ENCODE measurements at regions not wholly inside any gene's neighbourhood (a gene's known extent, or its start where the extent isn't known, plus 50 kb on each side); places are given as distances from the start of the nearest gene placed in this dataset.

DNA sequence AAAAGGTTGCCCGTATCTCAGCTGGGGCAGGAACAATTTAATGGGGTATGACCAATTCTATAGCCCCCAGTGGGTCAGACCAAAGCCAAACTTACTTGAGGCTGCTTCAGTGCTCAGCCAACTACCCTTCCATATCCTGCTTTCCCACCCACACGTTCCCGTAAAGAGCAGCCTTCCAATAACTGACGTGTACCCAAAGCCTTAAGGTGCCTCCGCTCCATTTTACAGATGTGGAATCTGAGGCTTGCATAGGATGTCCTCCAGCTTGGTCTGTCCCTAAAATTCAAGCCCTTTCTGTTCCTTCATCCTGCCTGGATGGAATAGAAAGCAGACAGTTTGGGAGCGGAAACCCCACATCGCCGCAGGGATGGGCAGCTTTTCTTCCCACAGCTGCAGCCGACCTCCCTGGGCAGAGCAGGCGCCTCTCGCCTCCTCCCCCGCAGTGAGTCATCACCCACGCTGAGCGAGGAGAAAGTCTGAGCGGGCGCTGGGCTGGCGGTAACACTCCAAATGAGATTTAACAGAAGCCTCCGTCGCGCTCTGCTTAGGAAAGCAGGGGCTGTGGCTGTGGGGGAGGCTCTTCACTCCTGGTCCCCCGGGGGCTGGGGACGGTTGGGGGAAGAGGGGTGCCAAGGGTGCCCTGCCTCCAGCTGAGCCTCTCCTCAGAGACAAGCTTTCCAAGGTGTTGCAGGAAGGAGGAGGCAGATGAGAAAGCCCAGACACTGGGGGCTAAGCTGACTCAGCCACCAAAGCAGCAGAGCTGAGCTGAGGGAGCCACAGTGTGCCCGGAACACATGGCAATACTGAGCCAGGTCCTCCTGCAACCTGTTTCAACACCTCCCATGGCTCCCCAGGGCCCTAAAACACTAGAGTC lies 57.8 kb upstream of the HRH1 start:
- no peak overlapping the region for H3K4me3 ChIP-seq (ENCODE audit: control extremely low read depth in 1 of 5, extremely low read depth in 1 of 5, insufficient read depth in 1 of 5, low read depth in 2 of 5, low read length in 4 of 5)
- TF ChIP-seq, protein P1, sequence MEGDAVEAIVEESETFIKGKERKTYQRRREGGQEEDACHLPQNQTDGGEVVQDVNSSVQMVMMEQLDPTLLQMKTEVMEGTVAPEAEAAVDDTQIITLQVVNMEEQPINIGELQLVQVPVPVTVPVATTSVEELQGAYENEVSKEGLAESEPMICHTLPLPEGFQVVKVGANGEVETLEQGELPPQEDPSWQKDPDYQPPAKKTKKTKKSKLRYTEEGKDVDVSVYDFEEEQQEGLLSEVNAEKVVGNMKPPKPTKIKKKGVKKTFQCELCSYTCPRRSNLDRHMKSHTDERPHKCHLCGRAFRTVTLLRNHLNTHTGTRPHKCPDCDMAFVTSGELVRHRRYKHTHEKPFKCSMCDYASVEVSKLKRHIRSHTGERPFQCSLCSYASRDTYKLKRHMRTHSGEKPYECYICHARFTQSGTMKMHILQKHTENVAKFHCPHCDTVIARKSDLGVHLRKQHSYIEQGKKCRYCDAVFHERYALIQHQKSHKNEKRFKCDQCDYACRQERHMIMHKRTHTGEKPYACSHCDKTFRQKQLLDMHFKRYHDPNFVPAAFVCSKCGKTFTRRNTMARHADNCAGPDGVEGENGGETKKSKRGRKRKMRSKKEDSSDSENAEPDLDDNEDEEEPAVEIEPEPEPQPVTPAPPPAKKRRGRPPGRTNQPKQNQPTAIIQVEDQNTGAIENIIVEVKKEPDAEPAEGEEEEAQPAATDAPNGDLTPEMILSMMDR (IDR thresholded peaks at IDR 0.05): no peak
- TF ChIP-seq EZH2 (IDR thresholded peaks at IDR 0.05; ENCODE audit: borderline replicate concordance, insufficient read depth, low read depth, low read length, poor library complexity, severe bottlenecking): no peak
- H3K36me3 ChIP-seq (replicated peaks in 1 of 2; ENCODE audit: control extremely low read depth in 1 of 2, control insufficient read depth in 1 of 2, extremely low read depth in 1 of 2, insufficient read depth in 2 of 2, low read length in 1 of 2): no peaks in the 10 kb centered on the region
- peaks cover 5% of the 10 kb centered on the region in 2 donors for H3K4me1 ChIP-seq (ENCODE audit: control insufficient read depth in 2 of 2, insufficient read depth in 2 of 2, low read length in 2 of 2)
- no peaks in the 10 kb centered on the region for H3K9me3 Mint-ChIP-seq (ENCODE audit: insufficient read depth)
- POLR2A ChIA-PET: no interaction called here
- peak overlapping the region; percentile 51 for H2AFZ ChIP-seq (ENCODE audit: insufficient read depth, low read depth, low read length, poor library complexity, severe bottlenecking)
- peaks cover 0 to 6% (median 0%) of the 10 kb centered on the region in 4 experiments for H3K27me3 ChIP-seq (replicated peaks in 1 of 4; ENCODE audit: control extremely low read depth in 1 of 4, control insufficient read depth in 3 of 4, insufficient read depth in 4 of 4, low read length in 3 of 4)
- CTCF ChIA-PET: no interaction called here
- DNase-seq: no peak
- H3K79me2 ChIP-seq (ENCODE audit: control insufficient read depth, insufficient read depth, low read length): no peaks in the 10 kb centered on the region
- no peak overlapping the region for H3K9ac ChIP-seq (ENCODE audit: low read length)
- peaks cover 7% of the 10 kb centered on the region for H3K27me3 Mint-ChIP-seq
- peak; percentile 33 for ATAC-seq (ENCODE audit: low read depth)
- WGBS (ENCODE audit: insufficient coverage): 16% methylated on average over 16 of the region's 23 CpGs
- intact Hi-C loops (cut with micrococcal nuclease): no loop called here
- peaks cover 0 to 7% (median 0%) of the 10 kb centered on the region in 3 donors for H3K9me3 ChIP-seq (ENCODE audit: control extremely low read depth in 1 of 3, control insufficient read depth in 2 of 3, insufficient read depth in 1 of 3, low read length in 2 of 3)
- H4K20me1 ChIP-seq (ENCODE audit: control insufficient read depth, insufficient read depth, low read length, poor library complexity, severe bottlenecking): no peaks in the 10 kb centered on the region
- H3K4me1 Mint-ChIP-seq: peaks cover 6% of the 10 kb centered on the region
- H3K4me2 ChIP-seq (replicated peaks; ENCODE audit: low read depth, low read length, poor library complexity, severe bottlenecking): peak overlapping the region; percentile 38
- no peak overlapping the region for H3K27ac ChIP-seq (ENCODE audit: low read length in 2 of 2)
- H3K4me3 Mint-ChIP-seq: no peak overlapping the region
- H3K27ac Mint-ChIP-seq: no peak overlapping the region

DNA sequence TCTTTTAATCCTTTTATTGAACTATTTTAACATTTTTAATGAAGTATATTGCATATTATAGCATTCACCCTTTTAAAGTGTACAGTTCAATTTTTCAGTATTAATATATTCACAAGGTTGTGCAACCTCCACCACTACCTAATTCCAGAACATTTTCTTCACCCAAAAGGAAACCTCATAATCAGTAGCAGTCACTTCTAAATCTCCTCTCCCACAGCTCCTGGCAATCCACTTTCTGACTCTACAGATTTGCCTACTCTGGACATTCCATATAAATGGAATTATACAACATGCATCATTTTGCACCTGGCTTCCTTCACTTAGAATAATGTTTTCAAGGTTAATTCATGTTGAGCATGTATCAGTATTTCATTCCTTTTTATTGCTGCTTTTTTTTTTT lies 55.0 kb upstream of the HRH1 start:
- ChIA-PET POLR2A (no interaction called here), CTCF (no interaction called here)
- Histone ChIP-seq H3K4me2 (replicated peaks; ENCODE audit: low read depth, low read length, poor library complexity, severe bottlenecking) (no peak overlapping the region), H3K9ac (ENCODE audit: low read length) (no peak overlapping the region), H2AFZ (ENCODE audit: insufficient read depth, low read depth, low read length, poor library complexity, severe bottlenecking) (no peak overlapping the region), H3K27ac (ENCODE audit: low read length in 2 of 2) (no peak overlapping the region), H3K36me3 (replicated peaks in 1 of 2; ENCODE audit: control extremely low read depth in 1 of 2, control insufficient read depth in 1 of 2, extremely low read depth in 1 of 2, insufficient read depth in 2 of 2, low read length in 1 of 2) (no peaks in the 10 kb centered on the region), H3K4me3 (ENCODE audit: control extremely low read depth in 1 of 5, extremely low read depth in 1 of 5, insufficient read depth in 1 of 5, low read depth in 2 of 5, low read length in 4 of 5) (no peak overlapping the region), H3K4me1 (ENCODE audit: control insufficient read depth in 2 of 2, insufficient read depth in 2 of 2, low read length in 2 of 2) (peaks cover 5% of the 10 kb centered on the region in 2 donors), H3K79me2 (ENCODE audit: control insufficient read depth, insufficient read depth, low read length) (no peaks in the 10 kb centered on the region), H3K27me3 (replicated peaks in 1 of 4; ENCODE audit: control extremely low read depth in 1 of 4, control insufficient read depth in 3 of 4, insufficient read depth in 4 of 4, low read length in 3 of 4) (peaks cover 0 to 6% (median 0%) of the 10 kb centered on the region in 4 experiments), H3K9me3 (ENCODE audit: control extremely low read depth in 1 of 3, control insufficient read depth in 2 of 3, insufficient read depth in 1 of 3, low read length in 2 of 3) (peaks cover 8 to 16% (median 14%) of the 10 kb centered on the region in 3 donors), H4K20me1 (ENCODE audit: control insufficient read depth, insufficient read depth, low read length, poor library complexity, severe bottlenecking) (no peaks in the 10 kb centered on the region)
- Mint-ChIP-seq H3K9me3 (ENCODE audit: insufficient read depth) (peaks cover 7% of the 10 kb centered on the region), H3K4me1 (peaks cover 6% of the 10 kb centered on the region), H3K27me3 (peaks cover 14% of the 10 kb centered on the region), H3K4me3 (no peak overlapping the region), H3K27ac (no peak overlapping the region)
- no peak for TF ChIP-seq EZH2 (IDR thresholded peaks at IDR 0.05; ENCODE audit: borderline replicate concordance, insufficient read depth, low read depth, low read length, poor library complexity, severe bottlenecking)
- TF ChIP-seq, protein P1 (IDR thresholded peaks at IDR 0.05): no peak
- DNase-seq (no peak), ATAC-seq (ENCODE audit: low read depth) (no peak)
- intact Hi-C loops (cut with micrococcal nuclease): no loop called here
